Astrocyte of the cerebellum (primary cell): ENCODE measurements at regions not wholly inside any gene's neighbourhood (a gene's known extent, or its start where the extent isn't known, plus 50 kb on each side); places are given as distances from the start of the nearest gene placed in this dataset.

Source experiments
- DNase-seq: peaks from one replicate; pipeline ENCODE4 v3.0.0-alpha.2; 2011; ENCODE audit warnings: low read depth
- H3K4me3 ChIP-seq: 2 replicates; pipeline ENCODE4 v1.5.1; 2011; ENCODE audit warnings: mild to moderate bottlenecking, low read depth, low read length, moderate library complexity
- CTCF ChIP-seq: IDR thresholded peaks from 2 replicates; pipeline ENCODE4 v1.5.1; 2012; ENCODE audit warnings: low read length, low read depth, moderate library complexity, mild to moderate bottlenecking; ENCODE audit errors: missing control alignments
- in situ Hi-C: cut with HindIII; loops from 2 replicates; pipeline ENCODE4 v1.10.0; 2017; ENCODE audit warnings: low sequenced_read_pairs

GRCh38 chr5:60260658-60261057 lies 367.1 kb upstream of the PDE4D start:
- no peak for TF ChIP-seq CTCF
- in situ Hi-C loops: no loop called here
- no peak overlapping the region for H3K4me3 ChIP-seq
- no peak for DNase-seq

DNA sequence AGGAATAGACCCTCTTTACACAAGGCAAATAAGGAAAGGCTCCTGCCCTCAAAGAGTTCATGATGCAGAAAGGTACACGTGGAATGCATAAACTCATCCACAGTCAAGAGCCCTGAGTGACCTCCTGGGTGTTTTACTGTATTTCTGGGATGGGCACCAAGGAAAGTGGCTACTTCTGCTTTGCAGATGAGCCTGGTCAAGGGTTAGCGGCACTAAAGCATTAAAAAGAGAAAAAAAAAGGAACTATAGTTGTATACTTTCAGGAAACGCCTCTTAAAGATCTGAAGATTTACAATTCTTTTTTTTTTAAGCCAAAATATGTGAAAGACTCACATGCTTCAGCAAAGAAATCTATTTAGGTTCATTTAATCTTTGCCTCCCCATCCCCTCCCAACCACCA lies 366.2 kb upstream of the PDE4D start:
- DNase-seq: no peak
- no peak overlapping the region for H3K4me3 ChIP-seq
- TF ChIP-seq CTCF: no peak
- in situ Hi-C loops: loop anchor here (5.0 kb wide), 1 partner anchor 47 kb away; no protein-coding TSS in a partner anchor

- in situ Hi-C loops: loop anchor here (5.0 kb wide), 1 partner anchor 45 kb away; no protein-coding TSS in a partner anchor
- DNase-seq: no peak
- no peak for TF ChIP-seq CTCF
- H3K4me3 ChIP-seq: no peak overlapping the region
Observed at GRCh38 chr5:60257596-60258271, 364.2 kb upstream of the PDE4D start.

DNA sequence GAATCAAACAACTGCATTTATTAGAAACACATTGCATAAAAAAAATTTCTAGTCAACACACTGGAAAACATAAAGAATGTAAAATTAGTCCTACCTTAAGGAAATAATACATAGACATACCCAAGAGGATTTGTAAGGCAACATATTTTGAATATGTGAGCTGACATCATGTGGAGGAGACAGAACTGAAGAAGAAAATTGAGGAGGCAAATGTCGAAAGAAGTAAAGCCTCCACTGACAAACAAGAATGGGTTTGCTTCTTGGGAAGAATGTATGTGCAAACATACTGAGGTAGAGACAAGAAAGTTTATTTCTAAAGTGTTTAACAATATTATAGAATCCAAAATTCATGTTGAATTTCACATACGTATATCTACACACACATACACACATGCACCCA lies 363.0 kb upstream of the PDE4D start:
- DNase-seq: no peak
- in situ Hi-C loops: loop anchor here (5.0 kb wide), 1 partner anchor 44 kb away; no protein-coding TSS in a partner anchor
- no peak overlapping the region for H3K4me3 ChIP-seq
- TF ChIP-seq CTCF: no peak

- in situ Hi-C loops: no loop called here
- H3K4me3 ChIP-seq: no peak overlapping the region
- DNase-seq: no peak
- TF ChIP-seq CTCF: no peak
Observed at GRCh38 chr5:60248901-60249300, 355.4 kb upstream of the PDE4D start.

GRCh38 chr5:60243713-60244112 lies 350.2 kb upstream of the PDE4D start:
- TF ChIP-seq CTCF: no peak
- DNase-seq: no peak
- in situ Hi-C loops: no loop called here
- H3K4me3 ChIP-seq: no peak overlapping the region
